ENCODE measurements at regions not wholly inside any gene's neighbourhood (a gene's known extent, or its start where the extent isn't known, plus 50 kb on each side); places are given as distances from the start of the nearest gene placed in this dataset.

DNA sequence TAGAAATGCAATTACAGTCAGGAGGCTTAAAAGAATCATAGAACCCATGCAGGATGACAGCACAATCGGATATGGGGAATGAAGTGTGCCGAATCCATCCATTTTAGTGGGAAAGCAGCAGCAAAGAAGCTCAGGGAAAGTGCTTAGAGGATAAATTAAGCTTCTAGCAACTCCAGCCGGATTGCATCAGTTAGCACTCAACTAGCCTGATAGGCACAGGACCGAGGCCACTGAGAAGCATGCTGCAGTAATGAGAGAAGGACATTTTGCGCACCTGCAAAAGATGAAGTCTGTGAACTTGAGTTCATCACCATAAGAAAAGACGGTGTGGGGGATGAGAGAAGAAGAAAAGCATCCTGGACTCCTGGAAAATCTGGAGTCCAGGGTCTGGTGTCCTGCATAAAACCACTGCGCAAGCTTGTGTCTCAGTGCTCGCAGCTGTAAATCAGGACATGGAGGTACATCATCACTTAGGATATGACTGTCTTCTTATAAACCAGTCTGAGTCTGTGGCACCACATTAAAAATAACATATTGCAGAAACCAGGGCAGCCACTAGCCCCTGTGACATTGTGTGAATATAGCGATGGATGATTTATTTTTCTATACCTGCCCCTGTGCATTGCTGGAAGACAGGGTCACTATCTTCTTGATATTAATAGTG is 665.5 kb upstream of the SOX11 start:
- no peak for DNase-seq (ENCODE audit: low spot score)
- TF ChIP-seq, protein P1, sequence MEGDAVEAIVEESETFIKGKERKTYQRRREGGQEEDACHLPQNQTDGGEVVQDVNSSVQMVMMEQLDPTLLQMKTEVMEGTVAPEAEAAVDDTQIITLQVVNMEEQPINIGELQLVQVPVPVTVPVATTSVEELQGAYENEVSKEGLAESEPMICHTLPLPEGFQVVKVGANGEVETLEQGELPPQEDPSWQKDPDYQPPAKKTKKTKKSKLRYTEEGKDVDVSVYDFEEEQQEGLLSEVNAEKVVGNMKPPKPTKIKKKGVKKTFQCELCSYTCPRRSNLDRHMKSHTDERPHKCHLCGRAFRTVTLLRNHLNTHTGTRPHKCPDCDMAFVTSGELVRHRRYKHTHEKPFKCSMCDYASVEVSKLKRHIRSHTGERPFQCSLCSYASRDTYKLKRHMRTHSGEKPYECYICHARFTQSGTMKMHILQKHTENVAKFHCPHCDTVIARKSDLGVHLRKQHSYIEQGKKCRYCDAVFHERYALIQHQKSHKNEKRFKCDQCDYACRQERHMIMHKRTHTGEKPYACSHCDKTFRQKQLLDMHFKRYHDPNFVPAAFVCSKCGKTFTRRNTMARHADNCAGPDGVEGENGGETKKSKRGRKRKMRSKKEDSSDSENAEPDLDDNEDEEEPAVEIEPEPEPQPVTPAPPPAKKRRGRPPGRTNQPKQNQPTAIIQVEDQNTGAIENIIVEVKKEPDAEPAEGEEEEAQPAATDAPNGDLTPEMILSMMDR (IDR thresholded peaks at IDR 0.05; ENCODE audit: extremely low read depth, insufficient read depth, missing control alignments), result no peak
- in situ Hi-C loops (cut with MboI; ENCODE audit: low pct_unique_long_range_greater_than_20kb, low sequenced_read_pairs, unreplicated experiment), result no loop called here

DNA sequence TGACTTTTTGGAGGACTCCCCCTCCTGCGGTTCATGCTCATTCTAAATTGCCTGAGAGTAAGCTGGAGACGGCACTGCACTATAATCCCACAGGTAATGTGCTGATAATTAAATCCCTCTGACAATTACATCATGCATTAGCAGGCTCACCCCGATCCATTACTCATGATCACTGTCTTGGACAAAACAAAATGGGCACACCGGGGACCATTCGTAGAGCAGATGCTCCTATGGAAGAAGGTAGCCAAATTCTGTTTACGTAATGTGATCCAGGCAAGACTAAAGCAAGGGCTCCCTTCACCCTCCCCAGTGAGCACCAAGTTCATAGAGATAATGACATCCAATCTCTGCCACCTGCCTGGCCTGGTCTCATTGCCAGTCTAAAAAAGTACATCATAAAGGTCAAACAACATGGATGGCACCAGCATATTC is 657.1 kb upstream of the SOX11 start:
- in situ Hi-C loops (cut with MboI; ENCODE audit: low pct_unique_long_range_greater_than_20kb, low sequenced_read_pairs, unreplicated experiment), result no loop called here
- DNase-seq (ENCODE audit: low spot score), result no peak
- TF ChIP-seq, protein P1 (IDR thresholded peaks at IDR 0.05; ENCODE audit: extremely low read depth, insufficient read depth, missing control alignments), result no peak

DNA sequence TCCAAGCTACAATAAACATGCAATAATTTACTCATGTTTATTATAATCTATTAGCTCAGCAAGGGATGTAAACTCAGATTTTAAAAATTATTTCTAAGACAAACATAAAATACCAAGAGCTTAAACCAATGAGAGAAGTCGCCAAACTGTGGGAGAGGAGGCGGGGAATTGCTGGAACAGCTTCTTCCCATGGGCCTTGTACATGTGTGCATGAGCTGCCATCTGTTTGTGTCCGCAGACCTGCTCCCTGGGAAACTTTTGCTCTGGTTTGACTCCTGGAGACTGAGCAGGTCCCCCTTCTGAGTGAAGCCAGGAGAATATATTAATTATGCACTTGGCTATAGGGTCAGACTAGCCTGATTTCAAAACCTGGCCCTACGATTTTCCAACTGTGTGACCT is 655.9 kb upstream of the SOX11 start:
- no peak for DNase-seq (ENCODE audit: low spot score)
- in situ Hi-C loops (cut with MboI; ENCODE audit: low pct_unique_long_range_greater_than_20kb, low sequenced_read_pairs, unreplicated experiment), result no loop called here
- TF ChIP-seq, protein P1 (IDR thresholded peaks at IDR 0.05; ENCODE audit: extremely low read depth, insufficient read depth, missing control alignments), result no peak

DNA sequence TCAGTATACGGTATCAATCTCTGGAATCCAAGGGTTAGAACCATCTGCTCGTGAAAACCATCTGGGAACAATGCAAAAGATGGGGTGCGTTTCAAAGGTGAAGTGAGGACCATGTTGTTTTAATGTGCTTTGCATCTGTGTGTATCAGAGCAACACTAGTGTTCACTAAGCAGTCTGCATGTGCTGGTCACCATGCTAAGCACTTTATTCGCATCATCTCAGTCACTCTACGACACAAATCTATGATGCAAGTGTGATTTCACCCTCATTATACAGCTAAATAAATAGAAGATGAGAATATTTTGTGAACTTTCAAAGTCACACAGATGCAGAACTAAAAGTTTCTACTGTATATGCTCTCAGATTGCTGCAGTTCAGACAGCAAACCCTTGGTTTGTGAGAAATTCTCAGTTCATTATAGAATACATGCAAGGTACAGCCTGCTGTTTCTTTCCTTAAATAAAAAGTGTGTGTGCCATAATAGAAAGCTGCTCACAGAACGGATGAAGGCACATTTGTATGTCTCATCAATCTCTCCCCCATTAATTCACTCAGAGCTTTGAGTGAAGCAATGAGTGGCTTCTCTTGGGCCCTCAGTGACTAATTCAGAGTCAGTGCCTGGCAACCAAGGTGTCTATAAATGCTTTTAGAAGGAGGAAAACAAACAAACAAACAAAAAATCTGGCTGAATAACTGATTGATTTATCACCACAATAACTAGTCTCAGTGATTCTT is 652.8 kb upstream of the SOX11 start:
- in situ Hi-C loops (cut with MboI; ENCODE audit: low pct_unique_long_range_greater_than_20kb, low sequenced_read_pairs, unreplicated experiment), result no loop called here
- DNase-seq (ENCODE audit: low spot score), result no peak
- TF ChIP-seq, protein P1 (IDR thresholded peaks at IDR 0.05; ENCODE audit: extremely low read depth, insufficient read depth, missing control alignments), result no peak

DNA sequence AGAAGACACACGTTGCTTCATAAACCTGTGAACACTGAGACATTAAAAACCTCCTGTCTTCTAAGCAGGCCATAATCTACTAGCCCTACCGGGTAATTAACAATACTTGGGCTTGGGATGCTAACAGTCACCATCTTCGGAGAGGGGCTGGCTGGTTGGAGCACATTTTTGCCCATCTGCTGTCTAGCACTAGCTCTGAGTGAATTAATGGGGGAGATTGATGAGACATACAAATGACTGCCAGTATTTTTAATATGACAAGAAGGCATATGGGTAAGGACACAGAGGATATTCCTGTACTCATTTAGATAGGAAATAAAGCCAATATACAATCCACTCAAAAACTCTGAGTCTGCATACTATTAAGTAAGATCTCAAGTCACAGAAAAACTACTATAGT is 651.6 kb upstream of the SOX11 start:
- in situ Hi-C loops (cut with MboI; ENCODE audit: low pct_unique_long_range_greater_than_20kb, low sequenced_read_pairs, unreplicated experiment), result no loop called here

DNA sequence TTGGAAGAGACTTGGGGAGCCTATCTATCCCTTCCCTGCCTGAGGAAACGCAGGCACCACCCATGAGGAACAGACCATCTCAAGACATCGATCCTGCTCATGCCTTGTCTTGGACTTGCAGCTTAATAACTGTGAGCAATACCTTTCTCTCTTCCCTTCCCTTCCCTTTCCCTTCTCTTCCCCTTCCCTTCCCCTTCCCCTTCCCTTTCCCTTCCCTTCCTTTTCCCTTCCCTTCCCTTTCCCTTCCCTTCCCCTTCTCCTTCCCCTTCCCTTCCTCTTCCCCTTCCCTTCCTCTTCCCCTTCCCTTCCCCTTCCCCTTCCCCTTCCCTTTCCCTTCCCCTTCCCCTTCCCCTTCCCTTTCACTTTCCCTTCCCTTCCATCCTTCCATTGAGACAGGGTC is 650.7 kb upstream of the SOX11 start:
- in situ Hi-C loops (cut with MboI; ENCODE audit: low pct_unique_long_range_greater_than_20kb, low sequenced_read_pairs, unreplicated experiment), result no loop called here
- DNase-seq (ENCODE audit: low spot score), result no peak
- TF ChIP-seq, protein P1 (IDR thresholded peaks at IDR 0.05; ENCODE audit: extremely low read depth, insufficient read depth, missing control alignments), result no peak

More for the DNA sequence above, 651.6 kb upstream of the SOX11 start:
- TF ChIP-seq, protein P1 (IDR thresholded peaks at IDR 0.05; ENCODE audit: extremely low read depth, insufficient read depth, missing control alignments), result no peak
- no peak for DNase-seq (ENCODE audit: low spot score)
